WTC11 (cell line): ENCODE measurements at regions not wholly inside any gene's neighbourhood (a gene's known extent, or its start where the extent isn't known, plus 50 kb on each side); places are given as distances from the start of the nearest gene placed in this dataset.

ENCODE experiments used
- ATAC-seq: fragments of 200-7000 bp; cut with Tn5 transposase; 2 replicates; pipeline ENCODE4 v1.10.0; 2021; ENCODE audit warnings: mild to moderate bottlenecking, moderate library complexity
- CTCF ChIA-PET: fragments of 300-600 bp; sonication (Branson Sonifier 250); formaldehyde crosslinking; loops from one replicate; lab custom pipeline; 2021; ENCODE audit warnings: antibody characterized with exemption; lab: Charles Lee
- POLR2A ChIA-PET: fragments of 350-600 bp; sonication (Branson Sonifier 250); formaldehyde crosslinking; loops from one replicate; lab custom pipeline; 2021; ENCODE audit warnings: antibody characterized with exemption; lab: Charles Lee
- DNase-seq: peaks from one replicate; pipeline ENCODE4 v3.0.0; 2021; ENCODE audit warnings: low spot score
- H3K27ac Mint-ChIP-seq: 2 replicates; pipeline ENCODE4 v1.8.0; 2021; ENCODE audit warnings: mixed read lengths
- H3K27me3 Mint-ChIP-seq: 2 replicates; pipeline ENCODE4 v1.8.0; 2021; ENCODE audit warnings: low read depth, mild to moderate bottlenecking, moderate library complexity, mixed read lengths
- H3K36me3 Mint-ChIP-seq: 2 replicates; pipeline ENCODE4 v1.8.0; 2021; ENCODE audit warnings: mixed read lengths
- H3K4me1 Mint-ChIP-seq: 2 replicates; pipeline ENCODE4 v1.8.0; 2022; ENCODE audit warnings: mixed read lengths
- H3K4me3 Mint-ChIP-seq: 2 replicates; pipeline ENCODE4 v1.8.0; 2021; ENCODE audit warnings: mild to moderate bottlenecking, moderate library complexity, mixed read lengths
- H3K9me3 Mint-ChIP-seq: 2 replicates; pipeline ENCODE4 v1.8.0; 2021; ENCODE audit warnings: mixed read lengths
- CBFB ChIP-seq: sonication (generic); formaldehyde crosslinking; IDR thresholded peaks from 2 replicates; pipeline ENCODE4 v1.8.1; 2022; ENCODE audit warnings: mild to moderate bottlenecking, low read depth, missing genetic modification reagents
- FOXP1 ChIP-seq: sonication (generic); formaldehyde crosslinking; IDR thresholded peaks from 2 replicates; pipeline ENCODE4 v1.8.0; 2022; ENCODE audit warnings: missing genetic modification reagents, mild to moderate bottlenecking, moderate library complexity, borderline replicate concordance
- GRHL2 ChIP-seq: fragments of 250-450 bp; sonication (Bioruptor Pico); IDR thresholded peaks from 2 replicates; pipeline ENCODE4 v1.8.0; 2022; ENCODE audit warnings: mild to moderate bottlenecking, moderate library complexity; ENCODE audit not compliant: insufficient replicate concordance, severe bottlenecking
- GTF2I ChIP-seq: fragments of 250-450 bp; sonication (Bioruptor Pico); conservative IDR thresholded peaks from 2 replicates; pipeline ENCODE4 v1.4.0; 2021; ENCODE audit warnings: mild to moderate bottlenecking
- JAZF1 ChIP-seq: fragments of 250-450 bp; sonication (Bioruptor Pico); IDR thresholded peaks from 2 replicates; pipeline ENCODE4 v1.9.0; 2021; ENCODE audit warnings: moderate library complexity, mild to moderate bottlenecking, inconsistent platforms
- KAT7 ChIP-seq: sonication (generic); formaldehyde crosslinking; IDR thresholded peaks from 2 replicates; pipeline ENCODE4 v1.8.1; 2023; ENCODE audit warnings: missing genetic modification reagents, mild to moderate bottlenecking, borderline replicate concordance
- MXD4 ChIP-seq: fragments of 250-450 bp; sonication (Bioruptor Pico); IDR thresholded peaks from 2 replicates; pipeline ENCODE4 v1.8.0; 2021; ENCODE audit warnings: mild to moderate bottlenecking, moderate library complexity, borderline replicate concordance
- NR3C1 ChIP-seq: sonication (generic); formaldehyde crosslinking; conservative IDR thresholded peaks from 2 replicates; pipeline ENCODE4 v1.8.1; 2023; ENCODE audit warnings: low read depth, mild to moderate bottlenecking, missing genetic modification reagents
- TEAD1 ChIP-seq: sonication (generic); formaldehyde crosslinking; IDR thresholded peaks from 2 replicates; pipeline ENCODE4 v1.8.0; 2022; ENCODE audit warnings: mild to moderate bottlenecking, missing genetic modification reagents
- ZBTB21 ChIP-seq: sonication (generic); formaldehyde crosslinking; IDR thresholded peaks from 2 replicates; pipeline ENCODE4 v1.8.1; 2023; ENCODE audit warnings: mild to moderate bottlenecking, missing genetic modification reagents, borderline replicate concordance
- ZNF263 ChIP-seq: sonication (generic); formaldehyde crosslinking; IDR thresholded peaks from 2 replicates; pipeline ENCODE4 v1.8.1; 2022; ENCODE audit warnings: low read depth, mild to moderate bottlenecking, moderate library complexity, missing genetic modification reagents
- ZNF317 ChIP-seq: sonication (generic); formaldehyde crosslinking; IDR thresholded peaks from 2 replicates; pipeline ENCODE4 v1.8.1; 2023; ENCODE audit warnings: low read depth, mild to moderate bottlenecking, moderate library complexity, missing genetic modification reagents, borderline replicate concordance
- ZNF512 ChIP-seq: sonication (generic); formaldehyde crosslinking; IDR thresholded peaks from 2 replicates; pipeline ENCODE4 v1.8.1; 2022; ENCODE audit warnings: missing genetic modification reagents, borderline replicate concordance
- TF ChIP-seq, protein P1 (sequence below): fragments of 250-450 bp; sonication (Bioruptor Pico); IDR thresholded peaks from 2 replicates; pipeline ENCODE4 v1.9.0; 2021; ENCODE audit warnings: mild to moderate bottlenecking, borderline replicate concordance
- TF ChIP-seq, protein P2 (sequence below): fragments of 200-600 bp; IDR thresholded peaks from 2 replicates; pipeline ENCODE4 v1.8.0; 2022; ENCODE audit warnings: antibody characterized with exemption
- TF ChIP-seq, protein P3 (sequence below): sonication (generic); formaldehyde crosslinking; IDR thresholded peaks from 2 replicates; pipeline ENCODE4 v1.8.1; 2023; ENCODE audit warnings: mild to moderate bottlenecking, missing genetic modification reagents

GRCh38 chr18:56096861-56097260 lies 508.9 kb upstream of the TCF4 start:
- Mint-ChIP-seq H3K9me3 (no peaks in the 10 kb centered on the region), H3K27ac (no peak overlapping the region), H3K36me3 (no peaks in the 10 kb centered on the region), H3K4me3 (no peak overlapping the region), H3K27me3 (no peaks in the 10 kb centered on the region; the same call in 1 of the 2 replicates), H3K4me1 (peaks cover 13% of the 10 kb centered on the region)
- DNase-seq (no peak), ATAC-seq (no peak)
- ChIA-PET CTCF (no interaction called here), POLR2A (no interaction called here)
- no peak for TF ChIP-seq NR3C1

GRCh38 chr18:56089612-56090258 lies 501.7 kb upstream of the TCF4 start:
- TF ChIP-seq ZNF263 (CRISPR knock-in tag) (no peak), GTF2I (no peak), MXD4 (CRISPR knock-in tag) (no peak), GRHL2 (CRISPR knock-in tag) (no peak), TEAD1 (CRISPR knock-in tag) (no peak), ZNF317 (no peak), ZNF512 (no peak), JAZF1 (CRISPR knock-in tag) (no peak), ZBTB21 (CRISPR knock-in tag) (no peak), FOXP1 (no peak), KAT7 (no peak), CBFB (no peak)
- TF ChIP-seq, protein P1, sequence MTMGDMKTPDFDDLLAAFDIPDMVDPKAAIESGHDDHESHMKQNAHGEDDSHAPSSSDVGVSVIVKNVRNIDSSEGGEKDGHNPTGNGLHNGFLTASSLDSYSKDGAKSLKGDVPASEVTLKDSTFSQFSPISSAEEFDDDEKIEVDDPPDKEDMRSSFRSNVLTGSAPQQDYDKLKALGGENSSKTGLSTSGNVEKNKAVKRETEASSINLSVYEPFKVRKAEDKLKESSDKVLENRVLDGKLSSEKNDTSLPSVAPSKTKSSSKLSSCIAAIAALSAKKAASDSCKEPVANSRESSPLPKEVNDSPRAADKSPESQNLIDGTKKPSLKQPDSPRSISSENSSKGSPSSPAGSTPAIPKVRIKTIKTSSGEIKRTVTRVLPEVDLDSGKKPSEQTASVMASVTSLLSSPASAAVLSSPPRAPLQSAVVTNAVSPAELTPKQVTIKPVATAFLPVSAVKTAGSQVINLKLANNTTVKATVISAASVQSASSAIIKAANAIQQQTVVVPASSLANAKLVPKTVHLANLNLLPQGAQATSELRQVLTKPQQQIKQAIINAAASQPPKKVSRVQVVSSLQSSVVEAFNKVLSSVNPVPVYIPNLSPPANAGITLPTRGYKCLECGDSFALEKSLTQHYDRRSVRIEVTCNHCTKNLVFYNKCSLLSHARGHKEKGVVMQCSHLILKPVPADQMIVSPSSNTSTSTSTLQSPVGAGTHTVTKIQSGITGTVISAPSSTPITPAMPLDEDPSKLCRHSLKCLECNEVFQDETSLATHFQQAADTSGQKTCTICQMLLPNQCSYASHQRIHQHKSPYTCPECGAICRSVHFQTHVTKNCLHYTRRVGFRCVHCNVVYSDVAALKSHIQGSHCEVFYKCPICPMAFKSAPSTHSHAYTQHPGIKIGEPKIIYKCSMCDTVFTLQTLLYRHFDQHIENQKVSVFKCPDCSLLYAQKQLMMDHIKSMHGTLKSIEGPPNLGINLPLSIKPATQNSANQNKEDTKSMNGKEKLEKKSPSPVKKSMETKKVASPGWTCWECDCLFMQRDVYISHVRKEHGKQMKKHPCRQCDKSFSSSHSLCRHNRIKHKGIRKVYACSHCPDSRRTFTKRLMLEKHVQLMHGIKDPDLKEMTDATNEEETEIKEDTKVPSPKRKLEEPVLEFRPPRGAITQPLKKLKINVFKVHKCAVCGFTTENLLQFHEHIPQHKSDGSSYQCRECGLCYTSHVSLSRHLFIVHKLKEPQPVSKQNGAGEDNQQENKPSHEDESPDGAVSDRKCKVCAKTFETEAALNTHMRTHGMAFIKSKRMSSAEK (CRISPR knock-in tag), result no peak
- TF ChIP-seq, protein P2, sequence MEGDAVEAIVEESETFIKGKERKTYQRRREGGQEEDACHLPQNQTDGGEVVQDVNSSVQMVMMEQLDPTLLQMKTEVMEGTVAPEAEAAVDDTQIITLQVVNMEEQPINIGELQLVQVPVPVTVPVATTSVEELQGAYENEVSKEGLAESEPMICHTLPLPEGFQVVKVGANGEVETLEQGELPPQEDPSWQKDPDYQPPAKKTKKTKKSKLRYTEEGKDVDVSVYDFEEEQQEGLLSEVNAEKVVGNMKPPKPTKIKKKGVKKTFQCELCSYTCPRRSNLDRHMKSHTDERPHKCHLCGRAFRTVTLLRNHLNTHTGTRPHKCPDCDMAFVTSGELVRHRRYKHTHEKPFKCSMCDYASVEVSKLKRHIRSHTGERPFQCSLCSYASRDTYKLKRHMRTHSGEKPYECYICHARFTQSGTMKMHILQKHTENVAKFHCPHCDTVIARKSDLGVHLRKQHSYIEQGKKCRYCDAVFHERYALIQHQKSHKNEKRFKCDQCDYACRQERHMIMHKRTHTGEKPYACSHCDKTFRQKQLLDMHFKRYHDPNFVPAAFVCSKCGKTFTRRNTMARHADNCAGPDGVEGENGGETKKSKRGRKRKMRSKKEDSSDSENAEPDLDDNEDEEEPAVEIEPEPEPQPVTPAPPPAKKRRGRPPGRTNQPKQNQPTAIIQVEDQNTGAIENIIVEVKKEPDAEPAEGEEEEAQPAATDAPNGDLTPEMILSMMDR, result no peak
- TF ChIP-seq, protein P3, sequence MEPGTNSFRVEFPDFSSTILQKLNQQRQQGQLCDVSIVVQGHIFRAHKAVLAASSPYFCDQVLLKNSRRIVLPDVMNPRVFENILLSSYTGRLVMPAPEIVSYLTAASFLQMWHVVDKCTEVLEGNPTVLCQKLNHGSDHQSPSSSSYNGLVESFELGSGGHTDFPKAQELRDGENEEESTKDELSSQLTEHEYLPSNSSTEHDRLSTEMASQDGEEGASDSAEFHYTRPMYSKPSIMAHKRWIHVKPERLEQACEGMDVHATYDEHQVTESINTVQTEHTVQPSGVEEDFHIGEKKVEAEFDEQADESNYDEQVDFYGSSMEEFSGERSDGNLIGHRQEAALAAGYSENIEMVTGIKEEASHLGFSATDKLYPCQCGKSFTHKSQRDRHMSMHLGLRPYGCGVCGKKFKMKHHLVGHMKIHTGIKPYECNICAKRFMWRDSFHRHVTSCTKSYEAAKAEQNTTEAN, result no peak
- TF ChIP-seq, all 79 proteins: peak for 0
- DNase-seq, result no peak
- H3K27ac Mint-ChIP-seq, result no peak overlapping the region
- no peak overlapping the region for H3K4me3 Mint-ChIP-seq
- POLR2A ChIA-PET, result no interaction called here
- H3K36me3 Mint-ChIP-seq, result no peaks in the 10 kb centered on the region
- ATAC-seq, result no peak
- peaks cover 18% of the 10 kb centered on the region for H3K4me1 Mint-ChIP-seq
- CTCF ChIA-PET, result no interaction called here
- H3K9me3 Mint-ChIP-seq, result peaks cover 9% of the 10 kb centered on the region
- no peaks in the 10 kb centered on the region for H3K27me3 Mint-ChIP-seq
